Peyer's patch (tissue), 4 donors: ENCODE measurements at regions not wholly inside any gene's neighbourhood (a gene's known extent, or its start where the extent isn't known, plus 50 kb on each side); places are given as distances from the start of the nearest gene placed in this dataset.

Experiments used
- DNase-seq, 3 donors: peaks; one replicate each; pipeline ENCODE4 v3.0.0-alpha.2; 2017 to 2019
- H3K27ac ChIP-seq, 4 donors: fragments of 200-600 bp; sonication (generic); one replicate each; pipeline ENCODE4 v1.5.1; 2016 to 2019
- H3K27me3 ChIP-seq, 2 donors: fragments of 200-600 bp; sonication (generic); one replicate each; pipeline ENCODE4 v1.5.1; 2019
- H3K36me3 ChIP-seq, 3 donors: fragments of 200-600 bp; sonication (generic); one replicate each; pipeline ENCODE4 v1.5.1; 2016 to 2019
- H3K4me1 ChIP-seq, 4 donors: fragments of 200-600 bp; sonication (generic); one replicate each; pipeline ENCODE4 v1.5.1; 2016 to 2019
- H3K4me3 ChIP-seq, 4 donors: fragments of 200-600 bp; sonication (generic); 1 replicate in 3 of 4; 2 replicates in 1 of 4; pipeline ENCODE4 v1.5.1; 2016 to 2019; ENCODE audit warnings: mild to moderate bottlenecking in 1 of 4
- H3K9me3 ChIP-seq, 4 donors: fragments of 200-600 bp; sonication (generic); one replicate each; pipeline ENCODE4 v1.5.1; 2016 to 2019; ENCODE audit warnings: mild to moderate bottlenecking in 1 of 4
- CTCF ChIP-seq, 6 experiments: fragments of 450-650 bp in 4 of 6; fragments of 200-600 bp in 2 of 6; sonication (generic) in 1 of 6; IDR thresholded peaks; one replicate each; pipeline ENCODE4 v1.5.1; 2017 to 2019; ENCODE audit warnings: antibody characterized with exemption in 6 of 6, mild to moderate bottlenecking in 3 of 6, moderate library complexity in 1 of 6
- POLR2A ChIP-seq, 2 donors: fragments of 450-650 bp; IDR thresholded peaks; one replicate each; pipeline ENCODE4 v1.5.1; 2017; ENCODE audit warnings: antibody characterized with exemption in 2 of 2, mild to moderate bottlenecking in 2 of 2, moderate library complexity in 2 of 2

- TF ChIP-seq POLR2A (IDR thresholded peaks at IDR 0.05) (no peak), CTCF (IDR thresholded peaks at IDR 0.05) (no peak)
- Histone ChIP-seq H3K9me3 (no peaks in the 10 kb centered on the region), H3K27me3 (no peaks in the 10 kb centered on the region), H3K4me3 (no peak overlapping the region), H3K36me3 (no peaks in the 10 kb centered on the region), H3K27ac (no peak overlapping the region), H3K4me1 (no peaks in the 10 kb centered on the region)
- no peak for DNase-seq
Measured at GRCh38 chr5:90297045-90297764, 112.4 kb downstream of the CETN3 start.

GRCh38 chr5:90294604-90295003, 115.0 kb downstream of the CETN3 start:
- H3K4me3 ChIP-seq = no peak overlapping the region
- no peaks in the 10 kb centered on the region for H3K27me3 ChIP-seq
- DNase-seq = no peak
- no peak overlapping the region for H3K27ac ChIP-seq
- no peaks in the 10 kb centered on the region for H3K4me1 ChIP-seq
- no peak for TF ChIP-seq CTCF (IDR thresholded peaks at IDR 0.05)
- no peak for TF ChIP-seq POLR2A (IDR thresholded peaks at IDR 0.05)
- H3K36me3 ChIP-seq = no peaks in the 10 kb centered on the region
- no peaks in the 10 kb centered on the region for H3K9me3 ChIP-seq

- TF ChIP-seq POLR2A (IDR thresholded peaks at IDR 0.05) = no peak
- no peak for TF ChIP-seq CTCF (IDR thresholded peaks at IDR 0.05)
- no peaks in the 10 kb centered on the region for H3K27me3 ChIP-seq
Measured at GRCh38 chr5:90293931-90294330, 115.6 kb downstream of the CETN3 start.

GRCh38 chr5:90290648-90291047, 118.9 kb downstream of the CETN3 start:
- Histone ChIP-seq H3K4me1 (no peaks in the 10 kb centered on the region), H3K9me3 (no peaks in the 10 kb centered on the region), H3K27ac (no peak overlapping the region), H3K4me3 (no peak overlapping the region), H3K27me3 (no peaks in the 10 kb centered on the region), H3K36me3 (no peaks in the 10 kb centered on the region)
- no peak for TF ChIP-seq POLR2A (IDR thresholded peaks at IDR 0.05)
- TF ChIP-seq CTCF (IDR thresholded peaks at IDR 0.05) = no peak
- no peak for DNase-seq

More at GRCh38 chr5:90293931-90294330, 115.6 kb downstream of the CETN3 start:
- Histone ChIP-seq H3K4me1 (no peaks in the 10 kb centered on the region), H3K27ac (no peak overlapping the region), H3K36me3 (no peaks in the 10 kb centered on the region), H3K4me3 (no peak overlapping the region), H3K9me3 (no peaks in the 10 kb centered on the region)
- DNase-seq = no peak

- H3K9me3 ChIP-seq = no peaks in the 10 kb centered on the region
- no peaks in the 10 kb centered on the region for H3K27me3 ChIP-seq
- TF ChIP-seq CTCF (IDR thresholded peaks at IDR 0.05) = no peak
- no peak for TF ChIP-seq POLR2A (IDR thresholded peaks at IDR 0.05)
- H3K27ac ChIP-seq = no peak overlapping the region
- no peak overlapping the region for H3K4me3 ChIP-seq
- DNase-seq = no peak
- H3K4me1 ChIP-seq = no peaks in the 10 kb centered on the region
- H3K36me3 ChIP-seq = no peaks in the 10 kb centered on the region
Measured at GRCh38 chr5:90289837-90290236, 119.7 kb downstream of the CETN3 start.
